GM23338 (cell line): ENCODE measurements at regions not wholly inside any gene's neighbourhood (a gene's known extent, or its start where the extent isn't known, plus 50 kb on each side); places are given as distances from the start of the nearest gene placed in this dataset.

Experiments used
- CREB1 ChIP-seq: fragments of 250-450 bp; sonication (Bioruptor Pico); IDR thresholded peaks from 2 replicates; pipeline ENCODE4 v1.5.0; 2020; ENCODE audit warnings: low read depth, mild to moderate bottlenecking, moderate library complexity
- CTCF ChIP-seq, 2 experiments: fragments of 200-600 bp in 1 of 2; sonication (generic) in 1 of 2; conservative IDR thresholded peaks; 2 replicates each; pipeline versions ENCODE4 v1.5.1 to v1.6.1; 2016 to 2017; ENCODE audit warnings: antibody characterized with exemption in 2 of 2, low read depth in 2 of 2, mild to moderate bottlenecking in 2 of 2, moderate library complexity in 1 of 2
- EZH2 ChIP-seq: fragments of 200-600 bp; sonication (generic); IDR thresholded peaks from one replicate; pipeline ENCODE4 v1.8.0; 2017; ENCODE audit warnings: antibody characterized with exemption, mild to moderate bottlenecking, low read depth; ENCODE audit not compliant: unreplicated experiment
- EZH2phosphoT487 ChIP-seq: fragments of 200-600 bp; sonication (generic); IDR thresholded peaks from one replicate; pipeline ENCODE4 v1.8.1; 2018; ENCODE audit warnings: antibody characterized with exemption; ENCODE audit not compliant: unreplicated experiment
- JUNB ChIP-seq: IDR thresholded peaks from one replicate; pipeline ENCODE4 v1.6.1; 2016; ENCODE audit warnings: antibody characterized with exemption; ENCODE audit not compliant: unreplicated experiment
- POLR2AphosphoS5 ChIP-seq: IDR thresholded peaks from 2 replicates; pipeline ENCODE4 v1.6.1; 2016; ENCODE audit warnings: antibody characterized with exemption, low read depth
- REST ChIP-seq: IDR thresholded peaks from one replicate; pipeline ENCODE4 v1.6.1; 2018; ENCODE audit warnings: antibody characterized with exemption; ENCODE audit not compliant: unreplicated experiment
- STAT1 ChIP-seq: IDR thresholded peaks from one replicate; pipeline ENCODE4 v1.6.1; 2016; ENCODE audit warnings: antibody characterized with exemption; ENCODE audit not compliant: unreplicated experiment
- ZNF114 ChIP-seq: fragments of 250-450 bp; sonication (Bioruptor Pico); IDR thresholded peaks from 2 replicates; pipeline ENCODE4 v1.5.0; 2020; ENCODE audit warnings: mild to moderate bottlenecking, moderate library complexity
- ZNF331 ChIP-seq: fragments of 250-450 bp; sonication (Bioruptor Pico); IDR thresholded peaks from 2 replicates; pipeline ENCODE4 v1.5.0; 2020; ENCODE audit warnings: low read depth, mild to moderate bottlenecking, moderate library complexity
- TF ChIP-seq, protein P1 (sequence below): IDR thresholded peaks from 2 replicates; pipeline ENCODE4 v1.6.1; 2016; ENCODE audit warnings: antibody characterized with exemption

- TF ChIP-seq EZH2 (no peak), CTCF (conservative IDR thresholded peaks at IDR 0.05; ENCODE audit: low read depth in 2 of 2) (no peak), JUNB (no peak), EZH2phosphoT487 (no peak), POLR2AphosphoS5 (no peak), REST (no peak), ZNF114 (CRISPR knock-in tag) (no peak), STAT1 (no peak), CREB1 (CRISPR knock-in tag) (no peak), ZNF331 (CRISPR knock-in tag) (no peak)
- TF ChIP-seq, protein P1, sequence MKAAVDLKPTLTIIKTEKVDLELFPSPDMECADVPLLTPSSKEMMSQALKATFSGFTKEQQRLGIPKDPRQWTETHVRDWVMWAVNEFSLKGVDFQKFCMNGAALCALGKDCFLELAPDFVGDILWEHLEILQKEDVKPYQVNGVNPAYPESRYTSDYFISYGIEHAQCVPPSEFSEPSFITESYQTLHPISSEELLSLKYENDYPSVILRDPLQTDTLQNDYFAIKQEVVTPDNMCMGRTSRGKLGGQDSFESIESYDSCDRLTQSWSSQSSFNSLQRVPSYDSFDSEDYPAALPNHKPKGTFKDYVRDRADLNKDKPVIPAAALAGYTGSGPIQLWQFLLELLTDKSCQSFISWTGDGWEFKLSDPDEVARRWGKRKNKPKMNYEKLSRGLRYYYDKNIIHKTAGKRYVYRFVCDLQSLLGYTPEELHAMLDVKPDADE = no peak
Observed at GRCh38 chr7:25382869-25383268, 154.6 kb upstream of the NPVF start.
